CD4-positive, alpha-beta memory T cell (primary cell): ENCODE measurements at regions not wholly inside any gene's neighbourhood (a gene's known extent, or its start where the extent isn't known, plus 50 kb on each side); places are given as distances from the start of the nearest gene placed in this dataset.
"Not testable (repeated sequence)": the region's sequence is repeated elsewhere in the genome, so short reads cannot be mapped to it uniquely, and the experiment has no call there.

Experiments
- CTCF ChIA-PET: fragments of 350-600 bp; sonication (Branson Sonifier 250); formaldehyde crosslinking; loops from one replicate; lab custom pipeline; 2021; ENCODE audit warnings: inconsistent platforms; ENCODE audit not compliant: partially characterized antibody; lab: Charles Lee
- POLR2A ChIA-PET: fragments of 350-600 bp; sonication (Branson Sonifier 250); formaldehyde crosslinking; loops from one replicate; lab custom pipeline; 2021; ENCODE audit not compliant: partially characterized antibody; lab: Charles Lee
- DNase-seq, 5 donors: peaks; one replicate each; pipeline versions ENCODE4 v3.0.0 to v3.0.0-alpha.2; 2020 to 2022; ENCODE audit warnings: mixed read lengths in 1 of 5
- H3K27ac ChIP-seq: one replicate; pipeline ENCODE4 v1.7.0; 2013; ENCODE audit warnings: low read depth, low read length
- H3K27me3 ChIP-seq: 2 replicates; pipeline ENCODE4 v1.7.0; 2013; ENCODE audit warnings: mild to moderate bottlenecking, low read length, moderate library complexity; ENCODE audit not compliant: insufficient read depth
- H3K36me3 ChIP-seq: 2 replicates; pipeline ENCODE4 v1.7.0; 2013; ENCODE audit warnings: mild to moderate bottlenecking, low read length, moderate library complexity; ENCODE audit not compliant: insufficient read depth
- H3K4me1 ChIP-seq: 2 replicates; pipeline ENCODE4 v1.7.0; 2013; ENCODE audit warnings: mild to moderate bottlenecking, low read length, moderate library complexity; ENCODE audit not compliant: insufficient read depth
- H3K4me3 ChIP-seq, 2 donors: one replicate each; pipeline ENCODE4 v1.7.0; 2013; ENCODE audit warnings: low read length in 2 of 2, mild to moderate bottlenecking in 1 of 2
- H3K9me3 ChIP-seq, 2 donors: one replicate each; pipeline ENCODE4 v1.7.0; 2013; ENCODE audit warnings: low read length in 2 of 2, control low read depth in 1 of 2; ENCODE audit not compliant: control insufficient read depth in 1 of 2
- H3K27ac Mint-ChIP-seq, 7 donors: one replicate each; pipeline ENCODE4 v1.8.0; 2020 to 2021; ENCODE audit warnings: mixed read lengths in 7 of 7, mild to moderate bottlenecking in 6 of 7, inconsistent platforms in 3 of 7, moderate library complexity in 3 of 7
- H3K27me3 Mint-ChIP-seq, 2 donors: one replicate each; pipeline ENCODE4 v1.8.0; 2020 to 2021; ENCODE audit warnings: mixed read lengths in 2 of 2
- H3K36me3 Mint-ChIP-seq, 2 donors: one replicate each; pipeline ENCODE4 v1.8.0; 2020 to 2021; ENCODE audit warnings: mixed read lengths in 2 of 2, inconsistent platforms in 1 of 2, mild to moderate bottlenecking in 1 of 2
- H3K4me1 Mint-ChIP-seq, 4 donors: one replicate each; pipeline ENCODE4 v1.8.0; 2020 to 2021; ENCODE audit warnings: mixed read lengths in 4 of 4, mild to moderate bottlenecking in 1 of 4
- H3K4me3 Mint-ChIP-seq, 8 donors: one replicate each; pipeline ENCODE4 v1.8.0; 2020 to 2021; ENCODE audit warnings: mixed read lengths in 8 of 8, mild to moderate bottlenecking in 7 of 8, moderate library complexity in 6 of 8, inconsistent platforms in 3 of 8
- H3K9me3 Mint-ChIP-seq, 8 donors: one replicate each; pipeline ENCODE4 v1.8.0; 2020 to 2021; ENCODE audit warnings: mixed read lengths in 8 of 8, mild to moderate bottlenecking in 5 of 8, inconsistent platforms in 3 of 8, moderate library complexity in 1 of 8
- intact Hi-C: fragments of 100-400 bp; cut with micrococcal nuclease; formaldehyde crosslinking; loops from one replicate; pipeline ENCODE4 v1.15.1; 2023

GRCh38 chr11:21794306-21794705 lies 398.6 kb upstream of the ANO5 start:
- H3K27me3 Mint-ChIP-seq: no peaks in the 10 kb centered on the region
- no peaks in the 10 kb centered on the region for H3K36me3 ChIP-seq
- H3K36me3 Mint-ChIP-seq: no peaks in the 10 kb centered on the region
- no peaks in the 10 kb centered on the region for H3K9me3 ChIP-seq
- H3K4me3 ChIP-seq: no peak overlapping the region
- peaks cover 0 to 49% (median 23%) of the 10 kb centered on the region in 8 donors for H3K9me3 Mint-ChIP-seq
- no peaks in the 10 kb centered on the region for H3K4me1 ChIP-seq
- no peak overlapping the region for H3K27ac ChIP-seq
- ChIA-PET CTCF (no interaction called here), POLR2A (no interaction called here)
- intact Hi-C loops: no loop called here
- no peak for DNase-seq
- no peak overlapping the region for H3K4me3 Mint-ChIP-seq
- no peaks in the 10 kb centered on the region for H3K27me3 ChIP-seq
- no peaks in the 10 kb centered on the region for H3K4me1 Mint-ChIP-seq
- no peak overlapping the region for H3K27ac Mint-ChIP-seq

- Mint-ChIP-seq H3K4me1 (no peaks in the 10 kb centered on the region), H3K27me3 (no peaks in the 10 kb centered on the region), H3K27ac (no peak overlapping the region), H3K4me3 (no peak overlapping the region), H3K9me3 (peaks cover 0 to 38% (median 23%) of the 10 kb centered on the region in 8 donors), H3K36me3 (no peaks in the 10 kb centered on the region)
- no peak overlapping the region for H3K4me3 ChIP-seq
- H3K27ac ChIP-seq: no peak overlapping the region
- peaks cover 0 to 3% of the 10 kb centered on the region in 2 donors for H3K9me3 ChIP-seq
- no peaks in the 10 kb centered on the region for H3K4me1 ChIP-seq
- intact Hi-C loops: no loop called here
- POLR2A ChIA-PET: no interaction called here
- H3K36me3 ChIP-seq: no peaks in the 10 kb centered on the region
- no peaks in the 10 kb centered on the region for H3K27me3 ChIP-seq
- CTCF ChIA-PET: no interaction called here
- no peak for DNase-seq
Measured at GRCh38 chr11:21798216-21798615, 394.7 kb upstream of the ANO5 start.

- not testable (repeated sequence) for H3K4me3 Mint-ChIP-seq
Measured at GRCh38 chr11:21804523-21804922, 388.4 kb upstream of the ANO5 start.

GRCh38 chr11:21806508-21806907 lies 386.4 kb upstream of the ANO5 start:
- H3K36me3 ChIP-seq: no peaks in the 10 kb centered on the region
- CTCF ChIA-PET: no interaction called here
- H3K27me3 ChIP-seq: no peaks in the 10 kb centered on the region
- no peak for DNase-seq
- POLR2A ChIA-PET: no interaction called here
- no peaks in the 10 kb centered on the region for H3K4me1 ChIP-seq
- H3K9me3 Mint-ChIP-seq: peaks cover 5 to 38% (median 23%) of the 10 kb centered on the region in 8 donors
- no peak overlapping the region for H3K27ac ChIP-seq
- no peaks in the 10 kb centered on the region for H3K27me3 Mint-ChIP-seq
- H3K27ac Mint-ChIP-seq: no peak overlapping the region
- intact Hi-C loops: no loop called here
- no peak overlapping the region for H3K4me3 ChIP-seq
- H3K9me3 ChIP-seq: no peaks in the 10 kb centered on the region
- H3K4me1 Mint-ChIP-seq: no peaks in the 10 kb centered on the region
- H3K36me3 Mint-ChIP-seq: peaks cover 0 to 5% of the 10 kb centered on the region in 2 donors
- no peak overlapping the region for H3K4me3 Mint-ChIP-seq

More at GRCh38 chr11:21804523-21804922, 388.4 kb upstream of the ANO5 start:
- H3K27ac ChIP-seq, DNase-seq, H3K27ac Mint-ChIP-seq, intact Hi-C loops, H3K36me3 Mint-ChIP-seq, CTCF ChIA-PET, H3K4me1 Mint-ChIP-seq, H3K27me3 Mint-ChIP-seq, H3K9me3 ChIP-seq, H3K4me1 ChIP-seq, H3K27me3 ChIP-seq, H3K36me3 ChIP-seq, H3K4me3 ChIP-seq, POLR2A ChIA-PET: not testable (repeated sequence)
- H3K9me3 Mint-ChIP-seq: peaks cover 5 to 27% (median 22%) of the 10 kb centered on the region in 8 donors

- no peaks in the 10 kb centered on the region for H3K36me3 ChIP-seq
- peaks cover 5 to 38% (median 23%) of the 10 kb centered on the region in 8 donors for H3K9me3 Mint-ChIP-seq
- no peak overlapping the region for H3K4me3 ChIP-seq
- no peaks in the 10 kb centered on the region for H3K27me3 Mint-ChIP-seq
- no peak overlapping the region for H3K27ac Mint-ChIP-seq
- no peaks in the 10 kb centered on the region for H3K9me3 ChIP-seq
- no peaks in the 10 kb centered on the region for H3K4me1 Mint-ChIP-seq
- ChIA-PET POLR2A (no interaction called here), CTCF (no interaction called here)
- peaks cover 0 to 5% of the 10 kb centered on the region in 2 donors for H3K36me3 Mint-ChIP-seq
- H3K4me3 Mint-ChIP-seq: no peak overlapping the region
- no peaks in the 10 kb centered on the region for H3K4me1 ChIP-seq
- intact Hi-C loops: no loop called here
- DNase-seq: no peak
- no peak overlapping the region for H3K27ac ChIP-seq
- H3K27me3 ChIP-seq: no peaks in the 10 kb centered on the region
Measured at GRCh38 chr11:21806947-21807346, 385.9 kb upstream of the ANO5 start.

GRCh38 chr11:21807350-21807749 lies 385.5 kb upstream of the ANO5 start:
- H3K36me3 Mint-ChIP-seq: peaks cover 0 to 5% of the 10 kb centered on the region in 2 donors
- no peak for DNase-seq
- CTCF ChIA-PET: no interaction called here
- POLR2A ChIA-PET: no interaction called here
- Histone ChIP-seq H3K4me1 (no peaks in the 10 kb centered on the region), H3K9me3 (no peaks in the 10 kb centered on the region), H3K4me3 (no peak overlapping the region), H3K27me3 (no peaks in the 10 kb centered on the region), H3K27ac (no peak overlapping the region), H3K36me3 (no peaks in the 10 kb centered on the region)
- no peaks in the 10 kb centered on the region for H3K4me1 Mint-ChIP-seq
- no peak overlapping the region for H3K4me3 Mint-ChIP-seq
- intact Hi-C loops: no loop called here
- no peaks in the 10 kb centered on the region for H3K27me3 Mint-ChIP-seq
- no peak overlapping the region for H3K27ac Mint-ChIP-seq
- peaks cover 5 to 39% (median 23%) of the 10 kb centered on the region in 8 donors for H3K9me3 Mint-ChIP-seq

- no peaks in the 10 kb centered on the region for H3K4me1 ChIP-seq
- POLR2A ChIA-PET: no interaction called here
- peak overlapping the region in 1 of 7 donors; percentile 36 for H3K27ac Mint-ChIP-seq
- CTCF ChIA-PET: no interaction called here
- intact Hi-C loops: no loop called here
- H3K4me3 Mint-ChIP-seq: no peak overlapping the region
- no peaks in the 10 kb centered on the region for H3K9me3 ChIP-seq
- no peak overlapping the region for H3K4me3 ChIP-seq
- H3K36me3 ChIP-seq: no peaks in the 10 kb centered on the region
- H3K27ac ChIP-seq: no peak overlapping the region
- no peaks in the 10 kb centered on the region for H3K27me3 ChIP-seq
- DNase-seq: no peak
- H3K36me3 Mint-ChIP-seq: no peaks in the 10 kb centered on the region
- H3K4me1 Mint-ChIP-seq: no peaks in the 10 kb centered on the region
- peaks cover 0 to 20% (median 10%) of the 10 kb centered on the region in 8 donors for H3K9me3 Mint-ChIP-seq
- H3K27me3 Mint-ChIP-seq: no peaks in the 10 kb centered on the region
Measured at GRCh38 chr11:21810650-21811049, 382.2 kb upstream of the ANO5 start.

- POLR2A ChIA-PET: no interaction called here
- H3K9me3 ChIP-seq: no peaks in the 10 kb centered on the region
- no peaks in the 10 kb centered on the region for H3K36me3 ChIP-seq
- H3K27me3 Mint-ChIP-seq: no peaks in the 10 kb centered on the region
- H3K9me3 Mint-ChIP-seq: peaks cover 0 to 16% (median 7%) of the 10 kb centered on the region in 8 donors
- H3K4me1 Mint-ChIP-seq: no peaks in the 10 kb centered on the region
- intact Hi-C loops: no loop called here
- no peak for DNase-seq
- H3K27ac Mint-ChIP-seq: no peak overlapping the region
- CTCF ChIA-PET: no interaction called here
- no peaks in the 10 kb centered on the region for H3K4me1 ChIP-seq
- no peak overlapping the region for H3K4me3 ChIP-seq
- H3K27me3 ChIP-seq: no peaks in the 10 kb centered on the region
- no peaks in the 10 kb centered on the region for H3K36me3 Mint-ChIP-seq
- no peak overlapping the region for H3K27ac ChIP-seq
- no peak overlapping the region for H3K4me3 Mint-ChIP-seq
Measured at GRCh38 chr11:21811572-21811971, 381.3 kb upstream of the ANO5 start.
